ENCODE measurements at regions not wholly inside any gene's neighbourhood (a gene's known extent, or its start where the extent isn't known, plus 50 kb on each side); places are given as distances from the start of the nearest gene placed in this dataset.

DNA sequence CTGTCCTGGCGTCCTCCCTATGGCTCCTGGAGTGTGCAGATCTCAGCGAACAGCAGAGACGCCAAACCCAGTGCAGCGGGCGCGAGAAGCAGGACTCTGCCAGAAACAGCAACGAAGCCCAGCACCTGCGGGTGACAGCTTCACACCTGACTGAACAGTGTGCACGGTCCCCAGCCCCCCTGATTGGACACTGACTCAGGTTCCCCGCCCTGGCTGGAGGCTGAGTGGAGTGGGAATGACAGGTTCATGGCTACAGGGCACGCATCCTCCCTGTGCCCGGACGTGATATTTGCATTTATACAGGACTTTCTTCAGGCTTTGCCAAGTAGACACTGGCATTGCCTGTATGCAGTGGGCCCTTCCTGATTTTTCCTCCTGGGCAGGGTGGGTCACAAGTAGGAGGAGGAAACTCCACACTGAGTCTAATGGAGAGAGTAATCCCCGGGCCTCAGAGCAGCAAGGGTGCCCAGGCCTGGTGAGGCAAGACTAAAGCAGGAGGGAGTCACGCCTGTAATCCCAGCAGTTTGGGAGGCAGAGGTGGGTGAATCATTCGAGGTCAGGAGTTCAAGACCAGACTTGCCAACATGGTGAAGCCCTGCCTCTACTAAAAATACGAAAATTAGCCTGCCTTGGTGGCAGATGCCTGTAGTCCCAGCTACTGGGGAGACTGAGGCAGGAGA, 71.6 kb downstream of the ASCL4 start:
- intact Hi-C loops (cut with DNase I): no loop called here
- no peak overlapping the region for H3K27ac ChIP-seq
- peaks cover 0 to 21% (median 16%) of the 10 kb centered on the region in 9 donors for H3K4me1 ChIP-seq
- DNase-seq (no peak), ATAC-seq (peak in 1 of 8 donors; percentile 30)
- H3K36me3 ChIP-seq: no peaks in the 10 kb centered on the region
- H3K9me3 ChIP-seq: no peaks in the 10 kb centered on the region
- TF ChIP-seq, protein P1, sequence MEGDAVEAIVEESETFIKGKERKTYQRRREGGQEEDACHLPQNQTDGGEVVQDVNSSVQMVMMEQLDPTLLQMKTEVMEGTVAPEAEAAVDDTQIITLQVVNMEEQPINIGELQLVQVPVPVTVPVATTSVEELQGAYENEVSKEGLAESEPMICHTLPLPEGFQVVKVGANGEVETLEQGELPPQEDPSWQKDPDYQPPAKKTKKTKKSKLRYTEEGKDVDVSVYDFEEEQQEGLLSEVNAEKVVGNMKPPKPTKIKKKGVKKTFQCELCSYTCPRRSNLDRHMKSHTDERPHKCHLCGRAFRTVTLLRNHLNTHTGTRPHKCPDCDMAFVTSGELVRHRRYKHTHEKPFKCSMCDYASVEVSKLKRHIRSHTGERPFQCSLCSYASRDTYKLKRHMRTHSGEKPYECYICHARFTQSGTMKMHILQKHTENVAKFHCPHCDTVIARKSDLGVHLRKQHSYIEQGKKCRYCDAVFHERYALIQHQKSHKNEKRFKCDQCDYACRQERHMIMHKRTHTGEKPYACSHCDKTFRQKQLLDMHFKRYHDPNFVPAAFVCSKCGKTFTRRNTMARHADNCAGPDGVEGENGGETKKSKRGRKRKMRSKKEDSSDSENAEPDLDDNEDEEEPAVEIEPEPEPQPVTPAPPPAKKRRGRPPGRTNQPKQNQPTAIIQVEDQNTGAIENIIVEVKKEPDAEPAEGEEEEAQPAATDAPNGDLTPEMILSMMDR (IDR thresholded peaks at IDR 0.05): no peak
- 40 to 44% methylated on average over 17 of the region's 17 CpGs for WGBS, 2 donors
- H3K27me3 ChIP-seq: peaks cover 11 to 88% (median 82%) of the 10 kb centered on the region in 7 donors
- H3K4me3 ChIP-seq: no peak overlapping the region

DNA sequence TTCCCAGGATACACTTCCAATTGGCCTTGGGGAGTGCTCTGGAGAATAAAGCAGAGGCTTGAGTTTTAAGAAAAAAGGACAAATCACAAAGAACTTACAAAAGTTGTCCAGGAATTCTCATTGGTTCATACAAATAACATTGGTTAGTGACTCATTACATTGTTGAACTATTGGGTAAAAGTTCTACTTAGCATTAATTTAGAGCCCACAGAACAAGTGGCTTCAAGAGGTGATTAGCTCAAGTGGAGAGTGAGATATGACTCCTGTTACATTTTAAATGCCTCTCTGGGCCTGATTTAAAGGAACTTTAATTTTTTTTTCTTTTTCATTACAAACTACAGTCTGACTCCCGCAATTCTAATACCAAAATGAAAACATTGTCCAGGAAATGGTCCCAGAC, 72.9 kb downstream of the ASCL4 start:
- WGBS, 2 donors: 60 to 76% methylated on average over 1 of the region's 1 CpG
- intact Hi-C loops (cut with DNase I): no loop called here
- Histone ChIP-seq H3K9me3 (no peaks in the 10 kb centered on the region), H3K36me3 (no peaks in the 10 kb centered on the region), H3K4me1 (peaks cover 0 to 21% (median 16%) of the 10 kb centered on the region in 9 donors), H3K27ac (no peak overlapping the region), H3K27me3 (peaks cover 7 to 82% (median 69%) of the 10 kb centered on the region in 7 donors), H3K4me3 (no peak overlapping the region)
- TF ChIP-seq, protein P1 (IDR thresholded peaks at IDR 0.05): no peak
- DNase-seq (no peak), ATAC-seq (no peak)

DNA sequence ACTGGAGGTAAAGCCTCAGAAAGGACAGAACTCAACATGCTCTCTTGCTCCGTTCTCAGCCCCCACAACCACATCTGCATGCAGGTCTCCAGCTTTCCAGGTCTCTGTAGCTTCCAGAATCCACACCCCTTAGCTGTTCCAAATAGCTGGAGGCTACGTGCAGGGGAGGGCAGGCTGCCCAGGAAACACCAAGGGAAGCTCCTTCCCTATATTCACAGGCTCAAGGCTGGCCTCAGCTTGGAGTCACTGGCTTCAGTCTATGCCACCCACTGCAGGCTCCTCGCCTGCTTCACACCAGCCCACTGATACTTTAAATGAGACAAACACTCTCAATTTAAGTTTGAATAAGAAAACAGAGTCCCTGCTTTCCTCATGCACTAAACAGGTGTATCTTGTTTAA, 73.3 kb downstream of the ASCL4 start:
- WGBS, 2 donors: 37 to 48% methylated on average over 3 of the region's 3 CpGs
- intact Hi-C loops (cut with DNase I): no loop called here
- DNase-seq (no peak), ATAC-seq (peak in 2 of 8 donors; percentile 53 to 67)
- Histone ChIP-seq H3K36me3 (no peaks in the 10 kb centered on the region), H3K27ac (no peak overlapping the region), H3K27me3 (peaks cover 7 to 81% (median 65%) of the 10 kb centered on the region in 7 donors), H3K9me3 (no peaks in the 10 kb centered on the region), H3K4me1 (peaks cover 0 to 21% (median 16%) of the 10 kb centered on the region in 9 donors), H3K4me3 (no peak overlapping the region)
- TF ChIP-seq, protein P1 (IDR thresholded peaks at IDR 0.05): no peak

DNA sequence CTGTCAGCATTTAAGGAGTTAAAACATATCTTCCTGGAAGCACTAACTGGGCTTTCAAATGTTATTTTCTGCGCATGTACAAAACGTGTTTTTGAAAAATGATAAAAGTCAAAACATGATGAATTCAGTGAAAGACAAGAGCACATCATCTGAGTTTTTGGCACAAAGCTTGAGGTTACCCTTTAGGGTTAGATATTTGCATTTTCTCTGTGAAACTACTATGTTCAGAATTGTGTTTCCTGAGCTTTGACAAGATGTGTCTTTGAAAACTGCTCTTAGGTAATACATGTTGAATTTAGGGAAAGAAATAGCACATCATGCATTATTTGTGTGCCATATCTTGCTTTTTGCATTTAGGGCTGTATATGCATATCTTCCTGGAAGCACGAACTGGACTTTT, 79.0 kb downstream of the ASCL4 start:
- WGBS, 2 donors: 35 to 42% methylated on average over 3 of the region's 3 CpGs
- H3K27ac ChIP-seq: no peak overlapping the region
- H3K27me3 ChIP-seq: peaks cover 4 to 75% (median 33%) of the 10 kb centered on the region in 7 donors
- DNase-seq (no peak), ATAC-seq (no peak)
- H3K9me3 ChIP-seq: no peaks in the 10 kb centered on the region
- H3K4me1 ChIP-seq: no peaks in the 10 kb centered on the region
- TF ChIP-seq, protein P1 (IDR thresholded peaks at IDR 0.05): no peak
- intact Hi-C loops (cut with DNase I): no loop called here
- H3K36me3 ChIP-seq: no peaks in the 10 kb centered on the region
- H3K4me3 ChIP-seq: no peak overlapping the region

All from heart right ventricle (tissue), 16 donors.